ENCODE measurements at regions not wholly inside any gene's neighbourhood (a gene's known extent, or its start where the extent isn't known, plus 50 kb on each side); places are given as distances from the start of the nearest gene placed in this dataset.

- TF ChIP-seq ZUFSP (CRISPR knock-in tag; IDR thresholded peaks at IDR 0.05; ENCODE audit: borderline replicate concordance), result no peak
- no peak for TF ChIP-seq ZNF891 (CRISPR knock-in tag; IDR thresholded peaks at IDR 0.05)
- TF ChIP-seq, protein P1, sequence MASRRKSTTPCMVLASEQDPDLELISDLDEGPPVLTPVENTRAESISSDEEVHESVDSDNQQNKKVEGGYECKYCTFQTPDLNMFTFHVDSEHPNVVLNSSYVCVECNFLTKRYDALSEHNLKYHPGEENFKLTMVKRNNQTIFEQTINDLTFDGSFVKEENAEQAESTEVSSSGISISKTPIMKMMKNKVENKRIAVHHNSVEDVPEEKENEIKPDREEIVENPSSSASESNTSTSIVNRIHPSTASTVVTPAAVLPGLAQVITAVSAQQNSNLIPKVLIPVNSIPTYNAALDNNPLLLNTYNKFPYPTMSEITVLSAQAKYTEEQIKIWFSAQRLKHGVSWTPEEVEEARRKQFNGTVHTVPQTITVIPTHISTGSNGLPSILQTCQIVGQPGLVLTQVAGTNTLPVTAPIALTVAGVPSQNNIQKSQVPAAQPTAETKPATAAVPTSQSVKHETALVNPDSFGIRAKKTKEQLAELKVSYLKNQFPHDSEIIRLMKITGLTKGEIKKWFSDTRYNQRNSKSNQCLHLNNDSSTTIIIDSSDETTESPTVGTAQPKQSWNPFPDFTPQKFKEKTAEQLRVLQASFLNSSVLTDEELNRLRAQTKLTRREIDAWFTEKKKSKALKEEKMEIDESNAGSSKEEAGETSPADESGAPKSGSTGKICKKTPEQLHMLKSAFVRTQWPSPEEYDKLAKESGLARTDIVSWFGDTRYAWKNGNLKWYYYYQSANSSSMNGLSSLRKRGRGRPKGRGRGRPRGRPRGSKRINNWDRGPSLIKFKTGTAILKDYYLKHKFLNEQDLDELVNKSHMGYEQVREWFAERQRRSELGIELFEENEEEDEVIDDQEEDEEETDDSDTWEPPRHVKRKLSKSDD (CRISPR knock-in tag; IDR thresholded peaks at IDR 0.05; ENCODE audit: low read depth), result no peak
- no peak for TF ChIP-seq FOXO1 (CRISPR knock-in tag; IDR thresholded peaks at IDR 0.05)
- TF ChIP-seq FOXM1 (CRISPR knock-in tag; IDR thresholded peaks at IDR 0.05), result no peak
- TF ChIP-seq CBX5 (CRISPR knock-in tag; IDR thresholded peaks at IDR 0.05; ENCODE audit: borderline replicate concordance), result no peak
- TF ChIP-seq CTCF (CRISPR knock-in tag; IDR thresholded peaks at IDR 0.05), result no peak
- TF ChIP-seq MIXL1 (CRISPR knock-in tag; IDR thresholded peaks at IDR 0.05), result no peak
Observed at GRCh38 chr3:177474652-177475355, 277.5 kb upstream of the TBL1XR1 start.
